ENCODE measurements at regions not wholly inside any gene's neighbourhood (a gene's known extent, or its start where the extent isn't known, plus 50 kb on each side); places are given as distances from the start of the nearest gene placed in this dataset.
"Not testable (repeated sequence)": the region's sequence is repeated elsewhere in the genome, so short reads cannot be mapped to it uniquely, and the experiment has no call there.

DNA sequence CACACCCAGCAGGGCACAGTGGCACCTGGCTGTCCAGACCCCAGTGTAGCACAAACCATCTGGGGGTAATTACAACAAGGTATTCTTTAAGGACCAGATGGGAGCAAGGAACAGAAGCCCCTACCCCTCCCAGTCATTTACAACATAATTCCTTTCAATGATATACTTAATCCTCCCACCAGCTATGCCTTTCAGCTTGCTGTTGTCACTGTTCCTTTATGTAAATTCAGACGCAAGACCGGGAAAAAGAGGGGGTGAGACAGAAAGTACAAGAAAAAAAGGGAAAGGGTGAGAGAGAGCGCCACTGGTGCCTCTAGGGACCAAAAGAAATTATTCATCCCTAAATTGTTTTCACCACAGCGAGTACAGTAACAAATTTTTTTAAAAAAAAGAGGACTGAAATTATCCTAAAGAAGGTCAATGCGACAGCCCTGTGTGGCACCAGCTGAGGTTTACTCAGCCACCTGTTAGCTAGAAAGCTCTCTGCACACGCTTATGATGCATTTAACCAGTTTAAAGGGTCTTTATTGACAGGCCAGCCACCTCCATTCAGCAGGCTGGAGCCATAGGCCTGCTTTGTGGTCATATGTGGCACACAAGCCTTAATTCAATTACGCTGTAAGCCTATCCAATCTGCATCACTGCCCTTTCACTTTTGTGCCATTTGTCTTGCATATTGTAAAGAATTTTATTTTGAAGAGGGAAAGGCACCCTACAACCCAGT lies 210.2 kb upstream of the ISL1 start:
- DNase-seq = no peak

DNA sequence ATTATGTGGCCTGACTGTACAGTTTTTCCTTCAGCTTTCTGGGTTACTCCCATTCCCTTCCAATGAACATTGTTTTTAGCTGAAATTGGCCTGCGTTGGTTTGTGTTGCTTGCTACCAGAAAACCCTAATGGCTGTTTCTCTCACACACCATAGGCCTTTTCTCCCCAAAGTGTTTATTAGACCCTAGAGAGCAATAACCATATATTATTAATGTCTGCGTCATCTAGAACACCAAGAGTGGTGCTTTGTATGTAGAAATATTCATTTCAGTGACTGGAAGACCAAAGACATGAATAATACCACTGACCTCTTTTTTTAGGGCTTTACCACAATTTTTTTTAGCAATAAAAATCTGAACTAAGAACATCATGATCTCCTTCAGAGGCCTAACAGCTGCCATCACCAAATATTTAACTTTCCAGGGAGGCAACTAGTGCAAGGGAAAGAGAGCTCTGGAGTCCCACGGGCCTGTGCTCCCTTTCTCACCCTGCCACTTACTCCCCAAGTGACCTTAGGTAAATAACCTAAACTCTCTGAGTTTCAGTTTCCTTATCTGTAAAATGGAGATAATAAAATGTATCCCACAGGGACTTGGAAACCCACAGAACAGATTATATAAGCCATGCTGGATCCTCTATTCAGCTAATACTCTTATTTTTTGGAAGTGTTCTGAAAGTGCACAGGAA lies 201.9 kb upstream of the ISL1 start:
- DNase-seq = no peak

DNA sequence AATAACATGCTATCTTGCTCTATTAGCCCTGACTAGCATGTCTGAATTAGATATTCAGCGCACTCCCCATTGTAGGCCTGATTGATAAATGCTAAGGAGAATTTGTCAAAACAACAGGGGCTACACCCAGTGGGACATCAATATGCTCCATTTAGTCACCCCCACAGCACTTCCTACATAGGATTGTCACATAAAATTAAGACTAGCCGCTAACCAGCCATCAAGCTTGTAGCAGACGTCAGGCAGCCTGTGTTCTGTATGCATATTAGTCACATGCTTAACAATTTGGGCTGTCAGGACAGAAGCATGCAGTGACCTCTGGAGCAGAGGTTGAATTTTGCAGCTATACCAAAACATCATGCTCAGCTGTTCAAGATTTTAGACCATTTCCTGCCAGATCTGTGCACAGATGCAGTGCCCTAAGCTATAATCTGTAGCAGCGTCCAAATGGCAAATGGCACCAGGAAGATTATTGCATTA lies 197.4 kb upstream of the ISL1 start:
- no peak for DNase-seq

DNA sequence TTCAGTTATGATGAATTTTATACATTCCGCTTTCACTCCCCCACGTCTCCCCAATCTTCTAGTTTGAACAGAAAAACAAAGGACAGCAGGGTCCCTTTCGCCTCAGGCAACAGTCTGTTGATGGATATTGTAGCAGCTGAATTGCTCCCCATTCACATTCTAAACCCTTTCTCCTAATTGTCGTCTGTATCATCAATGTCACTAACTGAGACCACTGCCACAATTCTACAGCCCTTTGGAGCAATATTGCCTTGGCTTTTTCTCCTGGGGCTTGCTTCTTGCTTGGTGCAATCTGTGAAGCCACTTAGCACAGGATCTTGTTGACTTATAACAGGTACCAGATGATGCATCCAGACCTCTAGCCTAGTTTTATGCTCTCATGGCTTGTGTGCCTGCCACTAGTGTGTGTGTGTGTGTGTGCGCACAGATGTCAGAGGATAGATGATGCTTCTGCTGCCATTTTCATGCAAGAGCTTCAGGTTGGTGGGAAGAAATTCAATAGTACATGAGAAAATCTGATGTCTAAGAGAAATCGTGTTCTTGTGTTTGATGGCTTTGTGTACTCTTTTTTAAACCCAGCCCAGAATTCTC lies 195.2 kb upstream of the ISL1 start:
- DNase-seq = no peak

DNA sequence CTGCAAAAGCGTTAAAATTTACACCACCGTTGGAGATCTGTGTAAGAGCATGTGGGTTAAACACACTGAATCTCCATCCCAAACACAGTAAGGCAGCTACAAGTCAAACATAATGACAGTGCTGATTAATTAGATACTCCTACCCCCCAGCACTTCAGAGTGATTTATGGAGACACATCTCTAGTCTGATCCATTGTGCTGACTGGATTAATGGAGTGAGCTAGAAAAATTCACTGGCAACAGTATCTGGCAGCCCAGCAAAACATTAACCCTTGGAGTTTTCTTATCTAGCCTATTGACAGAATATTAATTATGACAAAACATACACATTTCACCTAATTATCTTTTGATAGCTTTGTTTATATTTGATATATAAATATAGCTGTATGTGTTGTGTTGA lies 188.6 kb upstream of the ISL1 start:
- no peak for DNase-seq

DNA sequence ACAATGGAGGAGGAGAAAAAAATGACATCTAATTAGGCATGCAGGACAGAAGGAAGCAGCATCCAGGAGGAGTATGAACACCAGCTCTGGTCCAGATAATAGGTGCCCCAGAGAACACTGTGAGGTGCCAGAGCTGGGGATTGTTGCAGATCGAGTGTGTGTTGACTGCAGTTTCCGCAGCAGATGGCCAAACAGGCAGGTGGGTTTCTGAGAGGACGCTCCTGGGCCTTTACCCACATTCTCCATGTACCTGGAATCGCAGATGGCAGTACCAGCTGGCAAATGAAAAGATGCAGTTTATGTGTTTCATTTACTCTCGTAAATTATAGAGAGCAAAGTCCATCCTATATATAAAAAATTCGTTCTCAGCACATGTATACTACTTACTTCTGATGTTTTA lies 182.2 kb upstream of the ISL1 start:
- no peak for DNase-seq

DNA sequence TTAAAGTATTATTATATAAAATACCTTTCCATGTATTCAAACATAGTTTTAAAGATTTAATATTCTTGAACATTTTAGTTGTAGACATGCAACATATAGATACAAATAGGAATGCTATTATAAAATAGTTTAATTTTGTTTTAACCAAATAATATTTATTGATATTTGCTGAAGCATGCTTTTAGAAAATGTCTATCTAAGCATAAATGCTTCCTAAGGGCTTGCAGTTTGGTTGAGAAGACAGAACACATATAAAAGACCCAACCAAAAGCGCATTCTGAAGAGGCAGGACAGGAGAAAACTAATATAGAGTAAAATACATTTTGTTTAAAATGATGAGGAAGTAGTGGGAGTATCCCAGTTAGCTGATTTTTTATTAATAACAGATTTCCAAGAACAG lies 181.5 kb upstream of the ISL1 start:
- no peak for DNase-seq

DNA sequence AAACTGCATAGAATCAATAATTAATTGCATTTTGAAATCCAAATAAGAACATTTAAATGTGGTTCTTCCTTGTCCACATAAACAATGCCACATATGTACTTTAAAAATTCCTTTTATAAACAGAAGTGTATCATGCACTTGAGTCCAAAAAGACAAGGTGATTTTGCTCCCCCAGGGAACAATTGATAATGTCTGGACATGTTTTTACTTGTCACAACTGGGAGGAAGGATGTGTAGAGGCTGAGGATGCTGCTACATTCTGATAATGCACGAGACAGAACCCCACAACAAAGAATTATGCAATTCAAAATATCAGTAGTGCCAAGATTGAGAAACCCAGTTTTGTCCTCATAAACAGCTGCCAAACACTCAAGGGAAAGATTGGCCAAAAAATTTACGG lies 181.1 kb upstream of the ISL1 start:
- DNase-seq = no peak

DNA sequence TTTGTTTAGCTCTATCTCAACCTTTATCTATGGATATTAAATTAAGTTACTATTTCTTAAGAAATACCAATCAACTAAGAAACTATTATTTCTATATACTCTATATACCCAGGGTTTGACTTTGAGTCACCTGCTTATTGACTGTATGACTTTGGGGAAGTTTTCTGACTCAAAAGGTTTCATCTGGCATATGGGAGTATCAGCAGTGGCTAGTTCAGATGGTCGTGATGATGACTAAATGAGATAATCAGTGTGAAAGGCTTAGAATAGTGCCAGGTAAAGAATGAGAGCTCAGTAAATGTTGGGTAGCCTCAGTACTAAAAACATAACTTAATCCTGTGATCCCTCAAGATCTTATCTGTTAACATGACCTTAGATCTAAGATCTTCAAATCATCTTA lies 179.7 kb upstream of the ISL1 start:
- no peak for DNase-seq

DNA sequence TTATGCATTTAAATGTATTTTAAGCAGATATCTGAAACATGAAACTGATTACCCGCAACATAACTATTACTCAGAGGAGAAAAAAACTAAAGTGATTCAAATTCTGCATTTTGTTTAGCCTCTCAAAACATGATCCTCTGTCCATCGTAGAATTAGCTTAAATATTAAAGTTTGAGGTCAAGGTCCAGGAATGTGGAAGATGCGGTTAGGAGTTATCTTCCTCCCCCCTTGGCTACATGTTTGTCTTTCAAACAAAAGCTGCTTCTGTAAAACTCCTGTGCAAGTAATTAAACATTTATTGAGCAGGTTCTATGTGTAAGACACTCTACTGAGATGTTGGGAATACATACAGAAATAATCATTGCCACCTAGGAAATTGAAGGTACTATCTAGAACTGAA lies 175.0 kb upstream of the ISL1 start:
- no peak for DNase-seq

DNA sequence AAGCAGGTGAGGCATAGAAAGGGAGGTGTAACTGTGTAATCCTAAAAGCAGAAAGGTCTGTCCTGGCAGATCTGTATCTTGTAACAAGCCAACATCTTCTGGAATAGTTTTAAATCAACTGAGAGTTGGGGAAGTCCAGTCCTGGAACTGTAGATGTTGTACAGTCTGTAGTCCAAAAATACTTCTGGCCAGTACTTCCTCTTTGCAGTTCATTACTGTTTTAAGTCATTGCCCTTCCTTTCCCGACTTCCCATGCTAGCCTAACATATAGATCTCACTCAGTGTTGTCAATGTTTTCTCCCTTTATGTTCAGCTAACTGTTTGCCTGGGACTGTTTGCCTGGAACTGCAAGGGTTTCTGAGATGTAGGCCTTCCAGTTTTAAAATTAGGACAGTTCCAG lies 168.5 kb upstream of the ISL1 start:
- no peak for DNase-seq

DNA sequence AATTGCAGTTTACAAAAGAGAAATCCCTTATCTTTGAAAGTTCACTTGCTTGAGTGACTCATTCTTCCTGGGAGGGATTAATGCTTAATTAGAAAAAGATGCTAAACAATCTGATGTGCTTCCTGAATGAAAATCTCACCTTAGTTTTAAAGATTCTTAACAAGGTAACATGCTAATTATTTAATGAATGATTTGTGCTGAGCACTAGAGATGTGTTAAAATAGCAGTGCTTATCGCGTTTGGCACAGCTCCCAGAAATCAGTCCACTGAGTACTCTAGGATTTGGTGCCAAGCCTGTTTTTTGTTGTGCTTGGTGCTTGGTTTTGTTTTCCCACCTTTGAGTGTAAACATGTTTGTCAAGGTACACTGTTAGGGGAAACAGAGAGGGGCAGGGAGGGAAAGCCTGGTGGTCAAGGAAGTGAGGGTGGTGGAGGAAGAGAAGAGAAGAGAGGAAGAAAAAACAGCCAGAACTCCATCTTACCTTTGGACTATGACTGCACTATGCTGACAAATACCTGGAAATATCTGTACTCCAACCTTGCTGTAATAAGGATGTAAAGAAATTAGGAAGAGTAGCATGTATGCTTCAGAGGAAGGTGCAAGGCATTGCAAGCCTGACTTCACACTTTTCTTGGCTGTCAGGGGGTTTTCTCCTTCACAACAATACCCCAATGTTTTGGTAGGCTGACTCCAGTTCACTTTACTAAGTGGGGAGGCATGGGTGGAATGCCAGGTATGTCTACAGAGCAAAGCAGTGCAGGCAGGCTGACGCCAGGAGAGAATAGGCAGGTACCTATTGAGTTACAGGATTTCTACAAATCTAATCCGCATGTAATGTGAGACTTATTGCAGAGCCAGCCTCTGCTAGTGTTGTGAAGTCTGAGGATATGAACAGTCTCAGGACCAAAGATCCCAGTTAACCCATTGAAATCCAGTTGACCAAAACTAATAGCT lies 157.2 kb upstream of the ISL1 start:
- no peak for DNase-seq

DNA sequence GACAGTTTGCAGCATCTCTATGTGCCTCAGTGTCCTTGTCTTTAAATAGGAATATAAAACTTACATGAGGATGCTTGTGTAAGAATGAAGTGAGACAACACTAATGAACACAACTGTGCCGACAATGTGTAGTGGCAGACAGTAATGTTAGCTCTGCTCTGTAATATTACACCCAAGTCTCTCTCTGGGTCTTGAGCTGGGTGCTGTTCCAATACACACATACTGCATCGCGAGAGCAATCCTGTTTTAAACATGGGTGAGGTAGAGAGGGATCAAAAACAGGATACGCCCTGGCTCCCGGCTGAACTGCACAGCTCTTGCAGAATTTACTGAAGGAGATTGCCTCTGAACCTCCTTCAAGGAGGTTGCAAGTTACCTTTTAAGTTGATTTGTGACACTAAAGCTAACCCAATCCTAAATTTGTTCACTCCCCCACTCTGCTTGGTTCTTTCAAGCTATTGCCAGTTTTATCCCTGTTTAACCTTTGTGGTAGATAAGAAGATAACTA lies 155.2 kb upstream of the ISL1 start:
- DNase-seq = no peak

DNA sequence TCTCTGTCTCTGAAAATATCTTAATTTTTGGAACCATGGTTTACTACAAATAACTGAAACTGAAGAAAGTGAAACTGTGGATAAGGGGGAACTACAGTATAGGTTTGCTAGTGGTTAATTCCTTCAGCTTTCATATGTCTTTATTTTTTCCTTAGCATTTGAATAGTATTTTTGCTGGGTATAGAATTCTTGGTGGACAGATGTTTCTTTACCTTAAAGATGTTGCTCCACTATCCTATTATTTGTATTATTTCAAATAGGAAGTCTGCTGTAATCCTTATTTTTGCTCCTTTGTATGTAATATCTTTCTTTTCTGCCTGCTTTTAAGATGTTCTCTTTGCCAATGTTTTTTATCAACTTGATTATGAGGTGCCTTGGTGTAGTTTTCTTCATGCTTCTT lies 152.9 kb upstream of the ISL1 start:
- no peak for DNase-seq

DNA sequence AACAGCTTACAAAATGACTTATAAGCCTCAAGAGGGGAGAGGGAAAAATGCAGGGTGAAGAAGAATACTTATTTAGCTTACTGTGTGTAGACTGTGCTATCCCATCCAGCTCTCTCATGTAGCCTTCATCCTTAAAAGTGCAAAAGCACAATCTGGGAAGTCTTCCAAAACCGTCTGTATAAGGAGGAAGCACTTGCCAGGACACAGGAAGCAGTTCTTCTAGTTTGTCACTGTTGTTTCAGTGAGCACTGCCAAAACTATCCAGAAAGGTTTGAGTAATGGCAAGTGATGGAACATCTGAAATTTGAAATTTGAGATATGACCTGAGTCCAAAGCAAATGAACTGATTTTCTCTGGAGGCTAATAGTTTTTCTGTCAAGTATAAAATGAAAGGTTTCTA lies 140.8 kb upstream of the ISL1 start:
- DNase-seq = no peak

DNA sequence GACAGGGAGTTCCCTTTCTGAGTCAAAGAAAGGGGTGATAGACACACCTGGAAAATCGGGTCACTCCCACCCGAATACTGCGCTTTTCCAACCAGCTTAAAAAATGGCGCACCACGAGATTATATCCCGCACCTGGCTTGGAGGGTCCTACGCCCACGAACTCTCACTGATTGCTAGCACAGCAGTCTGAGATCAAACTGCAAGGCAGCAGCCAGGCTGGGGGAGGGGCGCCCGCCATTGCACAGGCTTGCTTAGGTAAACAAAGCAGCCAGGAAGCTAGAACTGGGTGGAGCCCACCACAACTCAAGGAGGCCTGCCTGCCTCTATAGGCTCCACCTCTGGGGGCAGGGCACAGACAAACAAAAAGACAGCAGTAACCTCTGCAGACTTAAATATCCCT lies 132.3 kb upstream of the ISL1 start:
- DNase-seq = not testable (repeated sequence)

DNA sequence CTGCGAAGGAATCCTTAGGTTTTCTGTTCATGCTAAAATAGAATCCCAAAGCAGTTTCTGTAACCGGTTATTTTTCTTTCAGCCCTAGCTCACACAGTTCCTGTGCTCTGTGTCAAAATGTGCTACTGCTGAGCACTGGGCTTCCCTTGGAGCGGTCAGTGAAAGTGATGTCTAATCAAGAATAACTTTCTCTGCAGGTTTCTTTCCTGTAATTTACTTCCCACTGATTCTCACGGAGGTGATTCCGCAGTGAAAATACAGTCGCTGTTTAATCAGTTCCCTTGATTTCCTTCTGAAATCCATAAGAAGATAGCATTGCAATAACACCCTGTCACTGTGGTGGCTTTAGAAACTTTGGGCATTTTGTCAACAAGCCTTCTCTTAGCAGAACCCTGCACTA lies 112.0 kb upstream of the ISL1 start:
- DNase-seq = no peak

DNA sequence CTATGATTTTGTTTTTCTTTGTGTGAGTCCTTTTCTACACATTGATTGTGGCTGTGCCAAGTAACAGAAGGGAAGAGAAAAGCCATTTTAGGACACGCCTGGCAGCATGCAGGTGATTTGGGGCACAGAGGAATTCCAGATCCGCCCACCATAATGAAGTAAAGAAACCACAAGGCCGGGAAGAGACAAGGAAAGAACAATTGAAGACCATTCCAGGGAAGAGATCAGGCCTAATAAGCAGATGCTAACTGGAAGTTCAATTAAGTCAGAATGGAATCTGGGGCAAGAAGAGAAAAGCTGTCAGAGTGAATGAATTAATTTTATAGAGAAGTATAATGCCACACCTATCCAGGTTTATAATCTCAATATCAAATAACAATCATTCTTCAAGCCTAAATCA lies 110.2 kb upstream of the ISL1 start:
- DNase-seq = no peak

DNA sequence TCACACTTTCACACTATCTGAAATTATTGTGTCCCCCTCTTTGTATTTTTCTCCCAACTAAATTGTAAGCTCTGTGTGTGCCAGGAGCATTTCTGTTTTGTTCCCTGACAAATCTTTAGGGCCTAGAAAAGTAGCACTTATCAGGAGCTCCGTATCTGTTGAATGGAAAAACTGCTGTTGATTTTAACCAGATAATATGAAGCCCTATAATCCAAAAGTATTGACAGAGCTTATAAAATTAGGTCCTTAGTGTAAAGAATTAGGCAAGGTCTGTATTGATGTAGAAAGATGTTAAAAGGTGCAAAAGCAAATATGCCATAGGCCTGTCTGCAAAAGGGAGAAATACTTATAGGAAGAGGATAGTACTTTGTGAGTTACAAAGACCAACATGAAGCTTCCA lies 109.4 kb upstream of the ISL1 start:
- DNase-seq = no peak

DNA sequence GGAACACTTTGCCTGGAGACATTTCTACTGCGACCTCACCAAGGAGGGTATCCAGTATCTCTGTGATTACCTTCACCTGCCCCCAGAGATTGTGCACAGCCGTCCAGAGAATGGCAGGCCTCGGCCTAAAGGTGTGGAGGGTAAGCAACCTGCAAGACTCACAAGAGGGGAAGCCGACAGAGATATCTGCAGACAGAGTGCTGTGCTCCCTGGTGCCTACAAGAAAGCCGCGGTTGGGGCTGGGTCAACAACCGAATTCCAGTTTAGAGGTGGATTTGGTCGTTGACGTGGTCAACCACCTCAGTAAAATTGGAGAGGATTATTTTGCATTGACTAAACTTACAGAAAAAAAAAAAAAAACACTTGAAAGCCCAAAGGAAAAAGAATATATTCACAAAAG lies 107.8 kb upstream of the ISL1 start:
- no peak for DNase-seq

DNA sequence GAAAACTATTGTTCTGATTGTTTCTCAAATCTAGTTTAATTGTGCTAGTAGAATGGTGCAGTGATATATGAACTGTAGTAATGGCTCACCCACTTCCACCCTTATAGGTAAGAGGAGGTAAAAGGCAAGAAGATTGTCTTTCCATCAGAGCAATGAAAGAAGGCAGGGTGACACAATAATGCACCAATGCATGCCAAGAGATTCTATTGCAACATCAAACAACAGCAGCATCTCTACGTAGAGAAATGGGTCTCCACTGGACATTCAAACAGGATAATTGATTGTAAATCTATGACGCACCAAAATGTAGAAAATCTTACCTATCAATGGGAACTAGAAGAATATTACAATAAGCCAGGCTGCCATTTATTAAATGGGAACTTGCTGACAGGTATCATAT lies 107.0 kb upstream of the ISL1 start:
- DNase-seq = no peak

DNA sequence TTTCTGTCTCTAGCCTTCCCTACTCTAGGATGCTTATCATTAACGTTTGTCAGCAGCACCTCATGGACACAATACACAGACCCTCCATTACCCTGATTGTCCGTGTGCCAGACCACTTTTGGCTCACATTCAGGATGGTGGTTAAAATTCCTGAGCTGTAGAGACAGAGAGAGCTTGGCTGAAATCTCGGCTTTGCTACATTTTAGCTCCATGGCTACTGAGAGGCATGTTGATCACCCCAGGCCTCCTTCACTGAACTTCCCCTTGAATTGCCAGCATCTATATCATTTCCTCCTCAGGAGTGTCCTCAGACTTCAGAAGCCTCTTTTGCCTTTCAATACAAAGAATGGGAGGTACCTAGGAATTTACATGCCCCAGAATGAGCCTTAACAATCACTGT lies 104.7 kb upstream of the ISL1 start:
- DNase-seq = no peak
